WTC11 (cell line): ENCODE measurements at regions not wholly inside any gene's neighbourhood (a gene's known extent, or its start where the extent isn't known, plus 50 kb on each side); places are given as distances from the start of the nearest gene placed in this dataset.
"Not testable (repeated sequence)": the region's sequence is repeated elsewhere in the genome, so short reads cannot be mapped to it uniquely, and the experiment has no call there.

Experiments used
- ATAC-seq: fragments of 200-7000 bp; cut with Tn5 transposase; 2 replicates; pipeline ENCODE4 v1.10.0; 2021; ENCODE audit warnings: mild to moderate bottlenecking, moderate library complexity
- CTCF ChIA-PET: fragments of 300-600 bp; sonication (Branson Sonifier 250); formaldehyde crosslinking; loops from one replicate; lab custom pipeline; 2021; ENCODE audit warnings: antibody characterized with exemption; lab: Charles Lee
- POLR2A ChIA-PET: fragments of 350-600 bp; sonication (Branson Sonifier 250); formaldehyde crosslinking; loops from one replicate; lab custom pipeline; 2021; ENCODE audit warnings: antibody characterized with exemption; lab: Charles Lee
- DNase-seq: peaks from one replicate; pipeline ENCODE4 v3.0.0; 2021; ENCODE audit warnings: low spot score
- H3K27ac Mint-ChIP-seq: 2 replicates; pipeline ENCODE4 v1.8.0; 2021; ENCODE audit warnings: mixed read lengths
- H3K27me3 Mint-ChIP-seq: 2 replicates; pipeline ENCODE4 v1.8.0; 2021; ENCODE audit warnings: low read depth, mild to moderate bottlenecking, moderate library complexity, mixed read lengths
- H3K36me3 Mint-ChIP-seq: 2 replicates; pipeline ENCODE4 v1.8.0; 2021; ENCODE audit warnings: mixed read lengths
- H3K4me1 Mint-ChIP-seq: 2 replicates; pipeline ENCODE4 v1.8.0; 2022; ENCODE audit warnings: mixed read lengths
- H3K4me3 Mint-ChIP-seq: 2 replicates; pipeline ENCODE4 v1.8.0; 2021; ENCODE audit warnings: mild to moderate bottlenecking, moderate library complexity, mixed read lengths
- H3K9me3 Mint-ChIP-seq: 2 replicates; pipeline ENCODE4 v1.8.0; 2021; ENCODE audit warnings: mixed read lengths
- ATF6 ChIP-seq: sonication (generic); formaldehyde crosslinking; IDR thresholded peaks from 2 replicates; pipeline ENCODE4 v1.8.1; 2023; ENCODE audit warnings: mild to moderate bottlenecking, missing genetic modification reagents
- ERG ChIP-seq: fragments of 250-450 bp; sonication (Bioruptor Pico); IDR thresholded peaks from 2 replicates; pipeline ENCODE4 v1.8.0; 2021; ENCODE audit warnings: mild to moderate bottlenecking
- FOXJ3 ChIP-seq: sonication (generic); formaldehyde crosslinking; IDR thresholded peaks from 2 replicates; pipeline ENCODE4 v1.9.0; 2021; ENCODE audit warnings: missing genetic modification reagents, mild to moderate bottlenecking, borderline replicate concordance
- FOXK1 ChIP-seq: sonication (generic); formaldehyde crosslinking; IDR thresholded peaks from 2 replicates; pipeline ENCODE4 v1.8.0; 2022; ENCODE audit warnings: mild to moderate bottlenecking, moderate library complexity, missing genetic modification reagents
- HMGXB4 ChIP-seq: sonication (generic); formaldehyde crosslinking; IDR thresholded peaks from 2 replicates; pipeline ENCODE4 v1.8.1; 2023; ENCODE audit warnings: mild to moderate bottlenecking, moderate library complexity, missing genetic modification reagents
- MXD4 ChIP-seq: fragments of 250-450 bp; sonication (Bioruptor Pico); IDR thresholded peaks from 2 replicates; pipeline ENCODE4 v1.8.0; 2021; ENCODE audit warnings: mild to moderate bottlenecking, moderate library complexity, borderline replicate concordance
- NFYB ChIP-seq: sonication (generic); formaldehyde crosslinking; conservative IDR thresholded peaks from 2 replicates; pipeline ENCODE4 v1.8.0; 2022; ENCODE audit warnings: low read depth, missing genetic modification reagents
- RELA ChIP-seq: sonication (generic); formaldehyde crosslinking; IDR thresholded peaks from 2 replicates; pipeline ENCODE4 v1.8.1; 2022; ENCODE audit warnings: missing genetic modification reagents, mild to moderate bottlenecking, borderline replicate concordance
- ZNF425 ChIP-seq: fragments of 250-450 bp; sonication (Bioruptor Pico); conservative IDR thresholded peaks from 2 replicates; pipeline ENCODE4 v1.9.0; 2021; ENCODE audit warnings: mild to moderate bottlenecking
- ZNF532 ChIP-seq: fragments of 250-450 bp; sonication (Bioruptor Pico); IDR thresholded peaks from 2 replicates; pipeline ENCODE4 v1.9.0; 2021; ENCODE audit warnings: mild to moderate bottlenecking, borderline replicate concordance
- TF ChIP-seq, protein P1 (sequence below): sonication (generic); formaldehyde crosslinking; IDR thresholded peaks from 2 replicates; pipeline ENCODE4 v1.8.1; 2022; ENCODE audit warnings: missing genetic modification reagents, borderline replicate concordance
- TF ChIP-seq, protein P2 (sequence below): sonication (generic); formaldehyde crosslinking; IDR thresholded peaks from 2 replicates; pipeline ENCODE4 v1.8.1; 2022; ENCODE audit warnings: mild to moderate bottlenecking, moderate library complexity, missing genetic modification reagents

DNA sequence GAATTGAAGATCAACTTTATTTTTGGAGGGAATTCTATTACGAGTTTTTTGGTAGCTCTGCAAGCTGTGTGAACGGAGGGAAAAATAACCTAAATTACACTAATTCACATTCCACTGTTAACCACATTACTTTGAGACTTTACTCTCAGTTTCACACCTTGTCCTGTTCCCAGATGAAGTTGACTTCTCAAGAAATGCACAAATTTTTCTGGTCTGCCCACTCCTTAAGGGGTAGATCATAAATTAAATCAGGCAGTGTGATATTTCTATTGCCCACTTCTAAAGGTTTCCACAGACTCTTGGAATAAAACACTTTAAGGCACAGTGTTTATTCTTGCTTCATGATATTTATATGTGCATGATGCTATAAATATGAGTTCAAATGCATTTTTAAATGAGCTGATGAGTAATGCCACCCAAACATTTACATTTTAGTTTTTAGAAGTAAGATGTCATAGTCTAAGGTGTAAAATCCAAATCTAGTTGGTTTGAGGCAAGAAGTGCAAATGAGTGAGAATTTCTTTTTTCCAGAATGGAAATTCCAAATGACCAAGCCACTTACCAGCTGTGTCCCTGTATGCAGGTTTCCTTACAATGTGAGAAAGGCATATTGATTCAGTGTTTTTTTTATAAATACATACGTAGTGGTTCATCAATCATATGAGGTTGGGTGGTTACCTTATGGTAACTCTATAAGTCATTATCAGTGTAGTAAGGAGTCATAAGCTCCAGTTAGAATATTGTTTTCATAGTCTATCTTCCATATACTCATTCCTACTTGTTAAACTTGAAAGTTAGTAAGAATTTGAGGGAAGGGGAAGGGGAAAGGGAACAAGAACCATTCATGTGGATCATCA, 437.7 kb upstream of the MEF2C start (continued):
- TF ChIP-seq, protein P1, sequence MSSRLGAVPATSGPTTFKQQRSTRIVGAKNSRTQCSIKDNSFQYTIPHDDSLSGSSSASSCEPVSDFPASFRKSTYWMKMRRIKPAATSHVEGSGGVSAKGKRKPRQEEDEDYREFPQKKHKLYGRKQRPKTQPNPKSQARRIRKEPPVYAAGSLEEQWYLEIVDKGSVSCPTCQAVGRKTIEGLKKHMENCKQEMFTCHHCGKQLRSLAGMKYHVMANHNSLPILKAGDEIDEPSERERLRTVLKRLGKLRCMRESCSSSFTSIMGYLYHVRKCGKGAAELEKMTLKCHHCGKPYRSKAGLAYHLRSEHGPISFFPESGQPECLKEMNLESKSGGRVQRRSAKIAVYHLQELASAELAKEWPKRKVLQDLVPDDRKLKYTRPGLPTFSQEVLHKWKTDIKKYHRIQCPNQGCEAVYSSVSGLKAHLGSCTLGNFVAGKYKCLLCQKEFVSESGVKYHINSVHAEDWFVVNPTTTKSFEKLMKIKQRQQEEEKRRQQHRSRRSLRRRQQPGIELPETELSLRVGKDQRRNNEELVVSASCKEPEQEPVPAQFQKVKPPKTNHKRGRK (CRISPR knock-in tag): no peak
- no peak for TF ChIP-seq MXD4 (CRISPR knock-in tag)
- TF ChIP-seq, protein P2, sequence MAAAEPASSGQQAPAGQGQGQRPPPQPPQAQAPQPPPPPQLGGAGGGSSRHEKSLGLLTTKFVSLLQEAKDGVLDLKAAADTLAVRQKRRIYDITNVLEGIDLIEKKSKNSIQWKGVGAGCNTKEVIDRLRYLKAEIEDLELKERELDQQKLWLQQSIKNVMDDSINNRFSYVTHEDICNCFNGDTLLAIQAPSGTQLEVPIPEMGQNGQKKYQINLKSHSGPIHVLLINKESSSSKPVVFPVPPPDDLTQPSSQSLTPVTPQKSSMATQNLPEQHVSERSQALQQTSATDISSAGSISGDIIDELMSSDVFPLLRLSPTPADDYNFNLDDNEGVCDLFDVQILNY (CRISPR knock-in tag): no peak
- no peak for TF ChIP-seq ERG
- no peak for TF ChIP-seq RELA (CRISPR knock-in tag)
- no peak for TF ChIP-seq ZNF425 (CRISPR knock-in tag)
- no peak for TF ChIP-seq HMGXB4 (CRISPR knock-in tag)
- TF ChIP-seq, all 79 proteins: peak for 0

DNA sequence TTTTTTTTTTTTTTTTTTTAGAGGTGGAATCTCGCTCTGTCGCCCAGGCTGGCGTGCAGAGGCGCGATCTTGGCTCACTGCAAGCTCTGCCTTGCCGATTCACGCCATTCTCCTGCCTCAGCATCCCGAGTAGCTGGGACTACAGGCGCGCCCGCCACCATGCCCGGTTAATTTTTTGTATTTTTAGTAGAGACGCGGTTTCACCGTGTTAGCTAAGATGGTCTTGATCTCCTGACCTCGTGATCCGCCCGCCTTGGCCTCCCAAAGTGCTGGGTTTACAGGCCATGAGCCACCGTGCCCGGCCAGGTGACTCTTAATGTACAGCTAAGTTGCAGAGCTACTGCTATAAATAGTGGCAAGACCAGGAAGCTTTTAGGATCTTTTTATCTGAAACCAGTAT, 434.9 kb upstream of the MEF2C start:
- POLR2A ChIA-PET: not testable (repeated sequence)

DNA sequence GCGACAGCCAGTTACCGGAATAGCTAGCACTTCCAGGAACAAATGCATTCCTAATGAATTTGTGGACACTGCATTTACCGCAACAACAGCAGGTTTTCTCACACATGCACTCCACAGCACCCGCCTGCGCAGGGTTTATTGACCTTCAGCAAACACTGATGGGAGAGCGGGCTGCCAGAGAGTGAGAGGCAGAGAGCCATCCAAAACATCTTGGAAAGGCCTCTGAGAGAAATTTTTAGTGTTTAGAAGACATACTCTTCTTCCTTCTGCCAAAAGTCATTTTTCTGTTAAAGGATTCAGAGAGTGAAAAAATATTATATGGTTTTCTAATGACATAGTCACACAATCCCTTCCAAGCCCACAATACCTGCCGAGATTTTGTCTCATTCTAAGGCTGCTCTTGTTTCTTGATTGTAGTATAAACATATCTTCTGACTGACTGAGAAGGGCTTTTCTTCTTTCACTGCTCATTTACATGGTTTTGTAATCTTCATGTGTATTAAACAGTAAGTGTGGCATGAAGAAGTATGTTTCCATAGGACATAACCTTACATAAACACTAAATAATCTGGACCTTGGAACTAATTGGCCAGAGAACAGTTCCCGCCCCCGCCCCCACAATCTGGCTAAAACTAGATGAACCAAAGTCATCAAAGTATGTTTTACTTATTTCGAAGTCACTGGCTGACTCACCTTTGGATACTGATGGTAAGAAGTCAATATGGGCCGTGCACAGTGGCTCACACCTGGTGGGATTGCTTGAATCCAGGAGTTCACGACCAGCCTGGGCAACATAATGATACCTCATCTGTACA, 432.5 kb upstream of the MEF2C start:
- POLR2A ChIA-PET: no interaction called here
- Mint-ChIP-seq H3K27me3 (no peaks in the 10 kb centered on the region), H3K4me1 (no peaks in the 10 kb centered on the region), H3K36me3 (no peaks in the 10 kb centered on the region), H3K4me3 (no peak overlapping the region), H3K27ac (no peak overlapping the region), H3K9me3 (0 out of 2 replicates have a peak, but pooled peaks cover 3% of the 10 kb centered on the region)
- ATAC-seq (no peak), DNase-seq (no peak)
- CTCF ChIA-PET: no interaction called here
- TF ChIP-seq MXD4 (CRISPR knock-in tag) (no peak), FOXJ3 (CRISPR knock-in tag) (no peak), ATF6 (CRISPR knock-in tag) (no peak), NFYB (CRISPR knock-in tag) (no peak), FOXK1 (no peak), ZNF532 (CRISPR knock-in tag) (no peak), HMGXB4 (CRISPR knock-in tag) (no peak)

More for the DNA sequence above, 434.9 kb upstream of the MEF2C start:
- ATAC-seq, H3K4me1 Mint-ChIP-seq, H3K4me3 Mint-ChIP-seq, H3K27me3 Mint-ChIP-seq, CTCF ChIA-PET, H3K9me3 Mint-ChIP-seq, H3K36me3 Mint-ChIP-seq, DNase-seq, H3K27ac Mint-ChIP-seq: not testable (repeated sequence)
